ENCODE measurements at regions not wholly inside any gene's neighbourhood (a gene's known extent, or its start where the extent isn't known, plus 50 kb on each side); places are given as distances from the start of the nearest gene placed in this dataset.

DNA sequence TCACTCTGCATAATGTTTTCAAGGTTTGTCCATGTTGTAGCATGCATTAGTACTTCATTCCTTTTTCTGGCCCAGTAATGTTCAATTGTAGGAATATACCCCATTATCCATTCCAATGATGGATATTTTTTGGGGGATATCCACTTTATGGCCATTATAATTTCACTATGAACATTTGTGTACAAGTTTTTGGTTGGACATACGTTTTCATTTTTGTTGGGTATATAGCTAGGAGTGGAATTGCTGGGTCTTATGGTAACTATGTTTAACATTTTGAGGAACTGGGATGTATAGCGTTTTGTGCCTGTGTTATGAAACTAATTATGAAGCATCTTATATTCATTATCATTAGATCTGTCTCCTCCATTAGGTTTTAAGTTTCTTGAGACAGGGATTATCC is 191.6 kb downstream of the TM9SF2 start:
- no peaks in the 10 kb centered on the region for H3K4me1 Mint-ChIP-seq (ENCODE audit: insufficient read depth, unreplicated experiment)
- no peaks in the 10 kb centered on the region for H3K9me3 Mint-ChIP-seq (ENCODE audit: unreplicated experiment)
- no TSS peak for BruUV-seq (replicated peaks)
- DNase-seq (ENCODE audit: unreplicated experiment) = no peak
- POLR2A ChIA-PET = no interaction called here
- H3K36me3 Mint-ChIP-seq (ENCODE audit: insufficient read depth, unreplicated experiment) = no peaks in the 10 kb centered on the region
- H3K27ac Mint-ChIP-seq (ENCODE audit: low read depth, unreplicated experiment) = no peak overlapping the region
- H3K4me3 Mint-ChIP-seq (ENCODE audit: unreplicated experiment) = no peak overlapping the region
- TF ChIP-seq, protein P1, sequence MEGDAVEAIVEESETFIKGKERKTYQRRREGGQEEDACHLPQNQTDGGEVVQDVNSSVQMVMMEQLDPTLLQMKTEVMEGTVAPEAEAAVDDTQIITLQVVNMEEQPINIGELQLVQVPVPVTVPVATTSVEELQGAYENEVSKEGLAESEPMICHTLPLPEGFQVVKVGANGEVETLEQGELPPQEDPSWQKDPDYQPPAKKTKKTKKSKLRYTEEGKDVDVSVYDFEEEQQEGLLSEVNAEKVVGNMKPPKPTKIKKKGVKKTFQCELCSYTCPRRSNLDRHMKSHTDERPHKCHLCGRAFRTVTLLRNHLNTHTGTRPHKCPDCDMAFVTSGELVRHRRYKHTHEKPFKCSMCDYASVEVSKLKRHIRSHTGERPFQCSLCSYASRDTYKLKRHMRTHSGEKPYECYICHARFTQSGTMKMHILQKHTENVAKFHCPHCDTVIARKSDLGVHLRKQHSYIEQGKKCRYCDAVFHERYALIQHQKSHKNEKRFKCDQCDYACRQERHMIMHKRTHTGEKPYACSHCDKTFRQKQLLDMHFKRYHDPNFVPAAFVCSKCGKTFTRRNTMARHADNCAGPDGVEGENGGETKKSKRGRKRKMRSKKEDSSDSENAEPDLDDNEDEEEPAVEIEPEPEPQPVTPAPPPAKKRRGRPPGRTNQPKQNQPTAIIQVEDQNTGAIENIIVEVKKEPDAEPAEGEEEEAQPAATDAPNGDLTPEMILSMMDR (IDR thresholded peaks at IDR 0.05; ENCODE audit: unreplicated experiment) = no peak
- CTCF ChIA-PET = interaction anchor here (0.6 kb wide), 1 partner anchor 544 kb away, joined by 3 read pairs; no protein-coding TSS in a partner anchor
- no peaks in the 10 kb centered on the region for H3K27me3 Mint-ChIP-seq (ENCODE audit: insufficient read depth, unreplicated experiment)
- intact Hi-C loops (cut with micrococcal nuclease) = no loop called here

DNA sequence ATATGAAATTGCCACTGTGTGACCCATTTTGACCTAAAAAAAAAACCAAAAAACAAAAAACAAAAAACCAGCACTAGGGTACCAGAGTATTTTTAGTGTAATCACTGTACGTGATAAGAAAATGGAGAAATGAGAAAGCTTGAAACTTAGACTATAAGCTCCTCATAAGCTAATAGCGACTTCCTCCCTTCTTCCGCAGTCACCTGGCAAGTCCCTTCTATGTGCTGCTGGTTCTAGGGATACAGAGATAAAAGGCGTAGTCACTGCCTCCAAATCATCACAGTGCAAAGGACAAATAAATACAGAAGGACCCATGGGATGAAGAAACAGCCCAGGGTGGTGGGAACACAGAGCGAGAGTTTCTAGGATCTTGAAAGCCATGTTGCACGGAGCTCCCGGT is 190.3 kb downstream of the TM9SF2 start:
- no peaks in the 10 kb centered on the region for H3K36me3 Mint-ChIP-seq (ENCODE audit: insufficient read depth, unreplicated experiment)
- TF ChIP-seq, protein P1 (IDR thresholded peaks at IDR 0.05; ENCODE audit: unreplicated experiment) = no peak
- no peaks in the 10 kb centered on the region for H3K9me3 Mint-ChIP-seq (ENCODE audit: unreplicated experiment)
- no peaks in the 10 kb centered on the region for H3K4me1 Mint-ChIP-seq (ENCODE audit: insufficient read depth, unreplicated experiment)
- no peak overlapping the region for H3K4me3 Mint-ChIP-seq (ENCODE audit: unreplicated experiment)
- H3K27ac Mint-ChIP-seq (ENCODE audit: low read depth, unreplicated experiment) = no peak overlapping the region
- no TSS peak for BruUV-seq (replicated peaks)
- DNase-seq (ENCODE audit: unreplicated experiment) = no peak
- intact Hi-C loops (cut with micrococcal nuclease) = no loop called here
- POLR2A ChIA-PET = no interaction called here
- CTCF ChIA-PET = interaction anchor here (0.7 to 0.9 kb wide), 2 partner anchors 35 to 209 kb away, joined by 3 to 4 read pairs; no protein-coding TSS in a partner anchor
- no peaks in the 10 kb centered on the region for H3K27me3 Mint-ChIP-seq (ENCODE audit: insufficient read depth, unreplicated experiment)

DNA sequence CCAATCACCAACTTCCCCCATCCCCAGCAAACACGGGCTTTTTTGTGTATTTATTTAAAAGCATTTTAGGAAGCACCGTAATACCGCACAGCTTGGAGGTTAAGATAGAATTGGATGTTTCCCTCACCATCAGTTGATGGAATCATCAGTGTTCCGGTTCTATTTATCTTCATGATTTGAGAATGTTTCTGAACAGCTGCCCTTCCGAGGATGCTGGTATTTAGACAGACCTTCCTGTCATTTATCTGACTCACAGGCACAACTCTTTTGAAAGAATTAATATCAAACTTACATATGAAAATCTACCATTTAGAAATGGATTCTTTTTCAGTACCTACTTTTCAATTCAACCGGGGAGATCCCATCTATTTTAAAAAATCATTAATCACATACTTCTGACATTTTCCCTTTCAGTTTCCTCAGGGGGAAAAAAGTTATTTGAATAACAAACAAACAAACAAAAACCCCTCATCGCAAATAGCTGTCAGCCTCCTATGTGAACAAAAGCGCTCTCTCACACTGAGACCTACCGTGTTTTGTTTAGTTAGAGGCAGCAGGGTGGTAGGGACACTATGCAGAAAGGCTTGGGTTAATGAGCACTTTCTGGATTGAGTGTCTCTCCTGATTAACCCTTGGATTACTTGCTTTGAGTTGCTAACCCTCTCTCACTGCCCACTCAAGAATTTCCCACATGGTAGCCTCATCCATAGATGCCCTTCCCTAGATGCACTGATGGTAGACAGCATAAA is 189.3 kb downstream of the TM9SF2 start:
- Mint-ChIP-seq H3K4me3 (ENCODE audit: unreplicated experiment) (no peak overlapping the region), H3K36me3 (ENCODE audit: insufficient read depth, unreplicated experiment) (no peaks in the 10 kb centered on the region), H3K9me3 (ENCODE audit: unreplicated experiment) (no peaks in the 10 kb centered on the region), H3K27ac (ENCODE audit: low read depth, unreplicated experiment) (no peak overlapping the region), H3K4me1 (ENCODE audit: insufficient read depth, unreplicated experiment) (no peaks in the 10 kb centered on the region), H3K27me3 (ENCODE audit: insufficient read depth, unreplicated experiment) (no peaks in the 10 kb centered on the region)
- TF ChIP-seq, protein P1 (IDR thresholded peaks at IDR 0.05; ENCODE audit: unreplicated experiment) = no peak
- no TSS peak for BruUV-seq (replicated peaks)
- ChIA-PET POLR2A (no interaction called here), CTCF (no interaction called here)
- intact Hi-C loops (cut with micrococcal nuclease) = no loop called here
- no peak for DNase-seq (ENCODE audit: unreplicated experiment)

DNA sequence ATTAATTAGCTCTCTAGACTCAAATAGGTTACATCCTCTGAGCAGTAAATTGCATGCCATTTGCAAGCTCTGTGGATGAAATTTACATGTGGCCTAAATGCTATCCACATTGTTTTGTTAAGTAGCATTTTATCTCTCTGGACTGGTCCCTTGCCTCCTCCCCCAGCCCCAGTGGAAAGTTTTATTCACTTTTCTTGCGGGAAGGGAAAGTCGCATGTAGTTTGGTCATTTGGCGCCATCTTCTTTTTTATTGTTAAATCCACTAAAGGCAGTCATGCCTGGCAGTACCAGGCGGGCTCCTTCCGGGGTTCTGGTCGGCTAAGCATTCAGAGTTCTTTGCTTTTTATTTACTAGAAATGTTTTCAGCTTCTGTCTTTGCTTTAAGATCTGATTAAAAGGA is 188.7 kb downstream of the TM9SF2 start:
- no peaks in the 10 kb centered on the region for H3K9me3 Mint-ChIP-seq (ENCODE audit: unreplicated experiment)
- no peak overlapping the region for H3K4me3 Mint-ChIP-seq (ENCODE audit: unreplicated experiment)
- no peaks in the 10 kb centered on the region for H3K36me3 Mint-ChIP-seq (ENCODE audit: insufficient read depth, unreplicated experiment)
- H3K4me1 Mint-ChIP-seq (ENCODE audit: insufficient read depth, unreplicated experiment) = no peaks in the 10 kb centered on the region
- TF ChIP-seq, protein P1 (IDR thresholded peaks at IDR 0.05; ENCODE audit: unreplicated experiment) = no peak
- BruUV-seq (replicated peaks) = no TSS peak
- POLR2A ChIA-PET = no interaction called here
- no peak overlapping the region for H3K27ac Mint-ChIP-seq (ENCODE audit: low read depth, unreplicated experiment)
- CTCF ChIA-PET = interaction anchor here (0.6 to 0.7 kb wide), 2 partner anchors 12 to 102 kb away, joined by 3 to 4 read pairs; no protein-coding TSS in a partner anchor
- DNase-seq (ENCODE audit: unreplicated experiment) = no peak
- intact Hi-C loops (cut with micrococcal nuclease) = no loop called here
- H3K27me3 Mint-ChIP-seq (ENCODE audit: insufficient read depth, unreplicated experiment) = no peaks in the 10 kb centered on the region

Measured in MCF 10A (cell line).